Activated naive CD4-positive, alpha-beta T cell treated with Interleukin-2 at 50 U/mL for 16 hours (primary cell): ENCODE measurements at regions not wholly inside any gene's neighbourhood (a gene's known extent, or its start where the extent isn't known, plus 50 kb on each side); places are given as distances from the start of the nearest gene placed in this dataset.

Source experiments
- DNase-seq: peaks from one replicate; pipeline ENCODE4 v3.0.0-alpha.2; 2020

GRCh38 chr12:89939522-89940215 lies 231.0 kb upstream of the ATP2B1 start:
- DNase-seq: no peak

- no peak for DNase-seq
Observed at GRCh38 chr12:89936631-89937030, 228.0 kb upstream of the ATP2B1 start.

- DNase-seq: no peak
Observed at GRCh38 chr12:89935850-89936249, 227.2 kb upstream of the ATP2B1 start.

- no peak for DNase-seq
Observed at GRCh38 chr12:89933911-89934310, 225.3 kb upstream of the ATP2B1 start.

- DNase-seq: no peak
Observed at GRCh38 chr12:89932954-89933353, 224.3 kb upstream of the ATP2B1 start.

GRCh38 chr12:89928467-89928866 lies 219.8 kb upstream of the ATP2B1 start:
- DNase-seq: no peak

GRCh38 chr12:89927226-89927698 lies 218.6 kb upstream of the ATP2B1 start:
- no peak for DNase-seq

- DNase-seq: no peak
Observed at GRCh38 chr12:89924191-89924590, 215.6 kb upstream of the ATP2B1 start.

- DNase-seq: no peak
Observed at GRCh38 chr12:89923091-89923490, 214.5 kb upstream of the ATP2B1 start.

- DNase-seq: no peak
Observed at GRCh38 chr12:89920866-89921265, 212.2 kb upstream of the ATP2B1 start.

GRCh38 chr12:89919241-89919906 lies 210.7 kb upstream of the ATP2B1 start:
- DNase-seq: no peak

GRCh38 chr12:89918172-89918846 lies 209.7 kb upstream of the ATP2B1 start:
- DNase-seq: no peak

GRCh38 chr12:89909753-89910152 lies 201.1 kb upstream of the ATP2B1 start:
- no peak for DNase-seq

- DNase-seq: no peak
Observed at GRCh38 chr12:89907659-89908058, 199.0 kb upstream of the ATP2B1 start.

GRCh38 chr12:89906824-89907223 lies 198.2 kb upstream of the ATP2B1 start:
- no peak for DNase-seq

- DNase-seq: no peak
Observed at GRCh38 chr12:89906178-89906577, 197.5 kb upstream of the ATP2B1 start.

GRCh38 chr12:89901906-89902642 lies 193.4 kb upstream of the ATP2B1 start:
- no peak for DNase-seq

GRCh38 chr12:89901319-89901718 lies 192.7 kb upstream of the ATP2B1 start:
- DNase-seq: no peak

GRCh38 chr12:89899651-89900050 lies 191.0 kb upstream of the ATP2B1 start:
- DNase-seq: no peak

GRCh38 chr12:89895591-89895990 lies 187.0 kb upstream of the ATP2B1 start:
- no peak for DNase-seq

GRCh38 chr12:89895101-89895500 lies 186.5 kb upstream of the ATP2B1 start:
- no peak for DNase-seq

GRCh38 chr12:89893972-89894706 lies 185.5 kb upstream of the ATP2B1 start:
- DNase-seq: no peak

- no peak for DNase-seq
Observed at GRCh38 chr12:89892436-89892835, 183.8 kb upstream of the ATP2B1 start.
